Liver (tissue), 8 donors: ENCODE measurements at regions not wholly inside any gene's neighbourhood (a gene's known extent, or its start where the extent isn't known, plus 50 kb on each side); places are given as distances from the start of the nearest gene placed in this dataset.

Experiments used
- DNase-seq: peaks from one replicate; pipeline ENCODE4 v3.0.0-alpha.2; 2017; ENCODE audit warnings: low spot score
- H3K27ac ChIP-seq, 2 donors: one replicate each; pipeline ENCODE4 v1.7.0; 2013; ENCODE audit warnings: inconsistent platforms in 2 of 2, low read length in 2 of 2, control low read depth in 1 of 2, low read depth in 1 of 2, mild to moderate bottlenecking in 1 of 2
- H3K27me3 ChIP-seq, 4 donors: one replicate each; pipeline versions ENCODE4 v1.6.1 to v1.7.0; 2013; ENCODE audit warnings: low read length in 3 of 4, inconsistent platforms in 1 of 4, mild to moderate bottlenecking in 1 of 4, moderate library complexity in 1 of 4; ENCODE audit not compliant: control insufficient read depth in 4 of 4, insufficient read depth in 4 of 4
- H3K36me3 ChIP-seq, 4 donors: one replicate each; pipeline versions ENCODE4 v1.6.1 to v1.7.0; 2013; ENCODE audit warnings: low read length in 3 of 4, mild to moderate bottlenecking in 3 of 4, low read depth in 1 of 4, moderate library complexity in 1 of 4; ENCODE audit not compliant: control insufficient read depth in 4 of 4, insufficient read depth in 3 of 4
- H3K4me1 ChIP-seq, 4 donors: one replicate each; pipeline versions ENCODE4 v1.6.1 to v1.7.0; 2013; ENCODE audit warnings: low read length in 3 of 4, mild to moderate bottlenecking in 3 of 4, moderate library complexity in 1 of 4; ENCODE audit not compliant: control insufficient read depth in 4 of 4, insufficient read depth in 4 of 4
- H3K4me3 ChIP-seq, 3 donors: one replicate each; pipeline versions ENCODE4 v1.6.1 to v1.7.0; 2013; ENCODE audit warnings: low read length in 3 of 3, control low read depth in 1 of 3, low read depth in 1 of 3, mild to moderate bottlenecking in 1 of 3
- H3K9ac ChIP-seq, 2 donors: one replicate each; pipeline ENCODE4 v1.7.0; 2013; ENCODE audit warnings: low read length in 2 of 2, mild to moderate bottlenecking in 2 of 2, moderate library complexity in 2 of 2, control low read depth in 1 of 2, low read depth in 1 of 2
- H3K9me3 ChIP-seq, 4 donors: one replicate each; pipeline versions ENCODE4 v1.6.1 to v1.7.0; 2013; ENCODE audit warnings: low read length in 3 of 4; ENCODE audit not compliant: control insufficient read depth in 4 of 4
- EGR1 ChIP-seq, 2 donors: IDR thresholded peaks; 2 replicates each; pipeline ENCODE4 v1.6.1; 2016 to 2018; ENCODE audit warnings: antibody characterized with exemption in 2 of 2, low read depth in 2 of 2
- FOXA1 ChIP-seq: IDR thresholded peaks from 2 replicates; pipeline ENCODE4 v1.6.1; 2016; ENCODE audit warnings: antibody characterized with exemption
- FOXA2 ChIP-seq: IDR thresholded peaks from 2 replicates; pipeline ENCODE4 v1.6.1; 2016; ENCODE audit warnings: antibody characterized with exemption
- GABPA ChIP-seq, 2 donors: IDR thresholded peaks in 1 of 2; conservative IDR thresholded peaks in 1 of 2; 2 replicates each; pipeline ENCODE4 v1.6.1; 2016; ENCODE audit warnings: antibody characterized with exemption in 2 of 2, mild to moderate bottlenecking in 1 of 2, moderate library complexity in 1 of 2
- HNF4A ChIP-seq, 2 donors: conservative IDR thresholded peaks; 2 replicates each; pipeline ENCODE4 v1.6.1; 2016; ENCODE audit warnings: antibody characterized with exemption in 2 of 2, mild to moderate bottlenecking in 2 of 2
- HNF4G ChIP-seq: IDR thresholded peaks from 2 replicates; pipeline ENCODE4 v1.6.1; 2016; ENCODE audit warnings: antibody characterized with exemption
- JUND ChIP-seq, 2 donors: IDR thresholded peaks; 2 replicates each; pipeline ENCODE4 v1.6.1; 2016; ENCODE audit warnings: antibody characterized with exemption in 2 of 2
- NR2F2 ChIP-seq: IDR thresholded peaks from 2 replicates; pipeline ENCODE4 v1.6.1; 2016; ENCODE audit warnings: antibody characterized with exemption
- RAD21 ChIP-seq, 2 donors: IDR thresholded peaks; 2 replicates each; pipeline ENCODE4 v1.6.1; 2016; ENCODE audit warnings: antibody characterized with exemption in 2 of 2, mild to moderate bottlenecking in 2 of 2
- RXRA ChIP-seq, 2 donors: IDR thresholded peaks; 2 replicates each; pipeline ENCODE4 v1.6.1; 2017 to 2018; ENCODE audit warnings: antibody characterized with exemption in 2 of 2, mild to moderate bottlenecking in 1 of 2
- SP1 ChIP-seq: IDR thresholded peaks from 2 replicates; pipeline ENCODE4 v1.6.1; 2018; ENCODE audit warnings: antibody characterized with exemption, mild to moderate bottlenecking
- TAF1 ChIP-seq: conservative IDR thresholded peaks from 2 replicates; pipeline ENCODE4 v1.6.1; 2016; ENCODE audit warnings: antibody characterized with exemption, mild to moderate bottlenecking
- YY1 ChIP-seq: IDR thresholded peaks from 2 replicates; pipeline ENCODE4 v1.6.1; 2016; ENCODE audit warnings: antibody characterized with exemption, mild to moderate bottlenecking
- WGBS: extraction: QIAGEN DNeasy Blood & Tissue Kit; methylation state at CpG from one replicate; pipeline ENCODE4 v1.1.7; 2013; 5-methylcytosine and 5-hydroxymethylcytosine counted together
- TF ChIP-seq, protein P1 (sequence below): IDR thresholded peaks from 2 replicates; pipeline ENCODE4 v1.6.1; 2016; ENCODE audit warnings: antibody characterized with exemption
- TF ChIP-seq, protein P2 (sequence below): IDR thresholded peaks from 2 replicates; pipeline ENCODE4 v1.6.1; 2016; ENCODE audit warnings: antibody characterized with exemption
- TF ChIP-seq, protein P3 (sequence below): IDR thresholded peaks from 2 replicates; pipeline ENCODE4 v1.6.1; 2016; ENCODE audit warnings: antibody characterized with exemption, mild to moderate bottlenecking
- TF ChIP-seq, protein P4 (sequence below): IDR thresholded peaks from 2 replicates; pipeline ENCODE4 v1.6.1; 2016; ENCODE audit warnings: antibody characterized with exemption
- TF ChIP-seq, protein P5 (sequence below): fragments of 150-350 bp; IDR thresholded peaks from 2 replicates; pipeline ENCODE4 v1.5.1; 2017; ENCODE audit warnings: improper control_type of control experiment, low read depth, low read length; ENCODE audit not compliant: missing input control
- donor health status: healthy.
- donor health status: healthy.
- donor health status: healthy.
- donor health status: healthy.
- donor health status: healthy.

DNA sequence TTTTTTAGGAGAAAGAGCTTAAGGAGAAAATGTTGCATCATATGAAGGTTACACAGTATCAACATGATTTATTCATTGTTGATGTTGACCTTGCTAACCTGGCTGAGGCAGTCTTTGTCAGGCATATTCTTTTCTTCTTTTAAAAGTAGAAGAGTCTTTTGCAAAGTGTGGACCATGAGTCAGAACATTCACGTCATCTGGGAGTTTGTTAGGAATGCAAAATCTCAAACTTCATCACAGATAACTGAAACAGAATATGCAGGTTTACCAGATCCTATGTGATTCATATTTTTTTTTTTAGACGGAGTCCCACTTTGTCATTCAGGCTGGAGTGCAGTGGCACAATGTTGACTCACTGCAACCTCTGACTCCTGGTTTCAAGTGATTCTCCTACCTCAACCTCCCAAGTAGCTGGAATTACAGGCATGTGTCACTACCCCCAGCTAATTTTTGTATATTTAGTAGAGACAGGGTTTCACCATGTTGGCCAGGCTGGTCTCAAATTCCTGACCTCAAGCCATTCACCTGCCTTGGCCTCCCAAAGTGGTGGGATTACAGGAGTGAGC, 530.4 kb upstream of the BTBD3 start:
- H3K36me3 ChIP-seq: no peaks in the 10 kb centered on the region
- H3K27ac ChIP-seq: no peak overlapping the region
- H3K4me3 ChIP-seq: no peak overlapping the region
- TF ChIP-seq JUND (IDR thresholded peaks at IDR 0.05) (no peak), SP1 (no peak), EGR1 (IDR thresholded peaks at IDR 0.05; ENCODE audit: low read depth in 2 of 2) (no peak), TAF1 (no peak), HNF4G (no peak), RAD21 (IDR thresholded peaks at IDR 0.05) (no peak), FOXA2 (no peak), YY1 (no peak), NR2F2 (no peak), RXRA (IDR thresholded peaks at IDR 0.05) (no peak), HNF4A (conservative IDR thresholded peaks at IDR 0.05) (no peak), FOXA1 (no peak)
- TF ChIP-seq, protein P1, sequence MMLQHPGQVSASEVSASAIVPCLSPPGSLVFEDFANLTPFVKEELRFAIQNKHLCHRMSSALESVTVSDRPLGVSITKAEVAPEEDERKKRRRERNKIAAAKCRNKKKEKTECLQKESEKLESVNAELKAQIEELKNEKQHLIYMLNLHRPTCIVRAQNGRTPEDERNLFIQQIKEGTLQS: no peak
- TF ChIP-seq, protein P2, sequence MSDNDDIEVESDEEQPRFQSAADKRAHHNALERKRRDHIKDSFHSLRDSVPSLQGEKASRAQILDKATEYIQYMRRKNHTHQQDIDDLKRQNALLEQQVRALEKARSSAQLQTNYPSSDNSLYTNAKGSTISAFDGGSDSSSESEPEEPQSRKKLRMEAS: no peak
- TF ChIP-seq, protein P3, sequence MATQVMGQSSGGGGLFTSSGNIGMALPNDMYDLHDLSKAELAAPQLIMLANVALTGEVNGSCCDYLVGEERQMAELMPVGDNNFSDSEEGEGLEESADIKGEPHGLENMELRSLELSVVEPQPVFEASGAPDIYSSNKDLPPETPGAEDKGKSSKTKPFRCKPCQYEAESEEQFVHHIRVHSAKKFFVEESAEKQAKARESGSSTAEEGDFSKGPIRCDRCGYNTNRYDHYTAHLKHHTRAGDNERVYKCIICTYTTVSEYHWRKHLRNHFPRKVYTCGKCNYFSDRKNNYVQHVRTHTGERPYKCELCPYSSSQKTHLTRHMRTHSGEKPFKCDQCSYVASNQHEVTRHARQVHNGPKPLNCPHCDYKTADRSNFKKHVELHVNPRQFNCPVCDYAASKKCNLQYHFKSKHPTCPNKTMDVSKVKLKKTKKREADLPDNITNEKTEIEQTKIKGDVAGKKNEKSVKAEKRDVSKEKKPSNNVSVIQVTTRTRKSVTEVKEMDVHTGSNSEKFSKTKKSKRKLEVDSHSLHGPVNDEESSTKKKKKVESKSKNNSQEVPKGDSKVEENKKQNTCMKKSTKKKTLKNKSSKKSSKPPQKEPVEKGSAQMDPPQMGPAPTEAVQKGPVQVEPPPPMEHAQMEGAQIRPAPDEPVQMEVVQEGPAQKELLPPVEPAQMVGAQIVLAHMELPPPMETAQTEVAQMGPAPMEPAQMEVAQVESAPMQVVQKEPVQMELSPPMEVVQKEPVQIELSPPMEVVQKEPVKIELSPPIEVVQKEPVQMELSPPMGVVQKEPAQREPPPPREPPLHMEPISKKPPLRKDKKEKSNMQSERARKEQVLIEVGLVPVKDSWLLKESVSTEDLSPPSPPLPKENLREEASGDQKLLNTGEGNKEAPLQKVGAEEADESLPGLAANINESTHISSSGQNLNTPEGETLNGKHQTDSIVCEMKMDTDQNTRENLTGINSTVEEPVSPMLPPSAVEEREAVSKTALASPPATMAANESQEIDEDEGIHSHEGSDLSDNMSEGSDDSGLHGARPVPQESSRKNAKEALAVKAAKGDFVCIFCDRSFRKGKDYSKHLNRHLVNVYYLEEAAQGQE: no peak
- TF ChIP-seq, protein P4, sequence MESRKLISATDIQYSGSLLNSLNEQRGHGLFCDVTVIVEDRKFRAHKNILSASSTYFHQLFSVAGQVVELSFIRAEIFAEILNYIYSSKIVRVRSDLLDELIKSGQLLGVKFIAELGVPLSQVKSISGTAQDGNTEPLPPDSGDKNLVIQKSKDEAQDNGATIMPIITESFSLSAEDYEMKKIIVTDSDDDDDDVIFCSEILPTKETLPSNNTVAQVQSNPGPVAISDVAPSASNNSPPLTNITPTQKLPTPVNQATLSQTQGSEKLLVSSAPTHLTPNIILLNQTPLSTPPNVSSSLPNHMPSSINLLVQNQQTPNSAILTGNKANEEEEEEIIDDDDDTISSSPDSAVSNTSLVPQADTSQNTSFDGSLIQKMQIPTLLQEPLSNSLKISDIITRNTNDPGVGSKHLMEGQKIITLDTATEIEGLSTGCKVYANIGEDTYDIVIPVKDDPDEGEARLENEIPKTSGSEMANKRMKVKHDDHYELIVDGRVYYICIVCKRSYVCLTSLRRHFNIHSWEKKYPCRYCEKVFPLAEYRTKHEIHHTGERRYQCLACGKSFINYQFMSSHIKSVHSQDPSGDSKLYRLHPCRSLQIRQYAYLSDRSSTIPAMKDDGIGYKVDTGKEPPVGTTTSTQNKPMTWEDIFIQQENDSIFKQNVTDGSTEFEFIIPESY: no peak
- TF ChIP-seq, protein P5, sequence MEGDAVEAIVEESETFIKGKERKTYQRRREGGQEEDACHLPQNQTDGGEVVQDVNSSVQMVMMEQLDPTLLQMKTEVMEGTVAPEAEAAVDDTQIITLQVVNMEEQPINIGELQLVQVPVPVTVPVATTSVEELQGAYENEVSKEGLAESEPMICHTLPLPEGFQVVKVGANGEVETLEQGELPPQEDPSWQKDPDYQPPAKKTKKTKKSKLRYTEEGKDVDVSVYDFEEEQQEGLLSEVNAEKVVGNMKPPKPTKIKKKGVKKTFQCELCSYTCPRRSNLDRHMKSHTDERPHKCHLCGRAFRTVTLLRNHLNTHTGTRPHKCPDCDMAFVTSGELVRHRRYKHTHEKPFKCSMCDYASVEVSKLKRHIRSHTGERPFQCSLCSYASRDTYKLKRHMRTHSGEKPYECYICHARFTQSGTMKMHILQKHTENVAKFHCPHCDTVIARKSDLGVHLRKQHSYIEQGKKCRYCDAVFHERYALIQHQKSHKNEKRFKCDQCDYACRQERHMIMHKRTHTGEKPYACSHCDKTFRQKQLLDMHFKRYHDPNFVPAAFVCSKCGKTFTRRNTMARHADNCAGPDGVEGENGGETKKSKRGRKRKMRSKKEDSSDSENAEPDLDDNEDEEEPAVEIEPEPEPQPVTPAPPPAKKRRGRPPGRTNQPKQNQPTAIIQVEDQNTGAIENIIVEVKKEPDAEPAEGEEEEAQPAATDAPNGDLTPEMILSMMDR: no peak
- no peak for DNase-seq
- H3K9ac ChIP-seq: no peak overlapping the region
- H3K4me1 ChIP-seq: no peaks in the 10 kb centered on the region
- H3K27me3 ChIP-seq: no peaks in the 10 kb centered on the region
- WGBS: 58% methylated on average over 2 of the region's 2 CpGs
- H3K9me3 ChIP-seq: no peaks in the 10 kb centered on the region

DNA sequence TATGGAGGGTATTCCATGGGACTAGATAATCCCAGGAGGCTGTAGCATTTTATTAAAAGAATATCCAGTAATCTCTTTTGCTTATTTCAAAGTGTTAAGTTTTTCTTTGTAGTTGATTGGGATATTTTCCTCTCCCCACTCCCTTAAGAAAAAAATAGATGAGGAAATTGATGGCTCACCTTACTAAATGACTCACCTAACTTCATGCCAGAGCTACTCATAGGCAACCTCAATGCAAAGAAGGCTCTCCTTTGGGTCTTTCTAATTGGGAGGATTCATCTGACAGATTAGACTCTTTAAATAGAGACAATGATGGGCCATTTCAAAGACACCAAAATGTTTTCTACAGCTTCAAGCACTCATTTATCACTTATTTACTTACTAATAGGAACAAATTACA, 528.5 kb upstream of the BTBD3 start:
- H3K27me3 ChIP-seq: no peaks in the 10 kb centered on the region
- DNase-seq: no peak
- H3K9ac ChIP-seq: no peak overlapping the region
- H3K27ac ChIP-seq: no peak overlapping the region
- H3K9me3 ChIP-seq: no peaks in the 10 kb centered on the region
- no peaks in the 10 kb centered on the region for H3K36me3 ChIP-seq
- H3K4me1 ChIP-seq: no peaks in the 10 kb centered on the region
- no peak for TF ChIP-seq NR2F2
- no peak for TF ChIP-seq HNF4G
- no peak for TF ChIP-seq TAF1
- TF ChIP-seq, protein P3: no peak
- TF ChIP-seq JUND (IDR thresholded peaks at IDR 0.05): no peak
- TF ChIP-seq, protein P4: no peak
- TF ChIP-seq GABPA (IDR thresholded peaks at IDR 0.05 in 1 of 2, conservative IDR thresholded peaks at IDR 0.05 in 1 of 2): no peak
- TF ChIP-seq RXRA (IDR thresholded peaks at IDR 0.05): no peak
- no peak for TF ChIP-seq SP1
- no peak overlapping the region for H3K4me3 ChIP-seq
